ENCODE measurements at regions not wholly inside any gene's neighbourhood (a gene's known extent, or its start where the extent isn't known, plus 50 kb on each side); places are given as distances from the start of the nearest gene placed in this dataset.

- no peaks in the 10 kb centered on the region for H3F3A ChIP-seq (ENCODE audit: insufficient read depth, low read length)
- no peaks in the 10 kb centered on the region for H4K20me1 ChIP-seq (ENCODE audit: insufficient read depth, low read length)
- H3K27ac ChIP-seq (ENCODE audit: low read length) = no peak overlapping the region
- no peaks in the 10 kb centered on the region for H3K4me1 ChIP-seq (ENCODE audit: low read length)
- DNase-seq = no peak
- H3K27me3 ChIP-seq (replicated peaks; ENCODE audit: insufficient read depth, low read length) = no peaks in the 10 kb centered on the region
- H3K79me2 ChIP-seq (ENCODE audit: low read length) = no peaks in the 10 kb centered on the region
- no peak overlapping the region for H3K4me2 ChIP-seq (ENCODE audit: low read depth, low read length)
- no peak overlapping the region for H3K9ac ChIP-seq (ENCODE audit: low read length)
- no peaks in the 10 kb centered on the region for H3K9me2 ChIP-seq (replicated peaks; ENCODE audit: insufficient read depth, low read length)
- no peak for TF ChIP-seq EZH2 (optimal IDR thresholded peaks at IDR 0.05; ENCODE audit: low read depth, low read length)
- H3K9me3 ChIP-seq (replicated peaks; ENCODE audit: insufficient read depth, low read length) = no peaks in the 10 kb centered on the region
- no peak overlapping the region for H2AFZ ChIP-seq (ENCODE audit: low read length)
- no peak overlapping the region for H3K4me3 ChIP-seq (ENCODE audit: low read length)
- H3K36me3 ChIP-seq (replicated peaks; ENCODE audit: insufficient read depth, low read length) = no peaks in the 10 kb centered on the region
These were observed 81.0 kb upstream of the NMNAT3 start for GRCh38 chr3:139758654-139759291.

DNA sequence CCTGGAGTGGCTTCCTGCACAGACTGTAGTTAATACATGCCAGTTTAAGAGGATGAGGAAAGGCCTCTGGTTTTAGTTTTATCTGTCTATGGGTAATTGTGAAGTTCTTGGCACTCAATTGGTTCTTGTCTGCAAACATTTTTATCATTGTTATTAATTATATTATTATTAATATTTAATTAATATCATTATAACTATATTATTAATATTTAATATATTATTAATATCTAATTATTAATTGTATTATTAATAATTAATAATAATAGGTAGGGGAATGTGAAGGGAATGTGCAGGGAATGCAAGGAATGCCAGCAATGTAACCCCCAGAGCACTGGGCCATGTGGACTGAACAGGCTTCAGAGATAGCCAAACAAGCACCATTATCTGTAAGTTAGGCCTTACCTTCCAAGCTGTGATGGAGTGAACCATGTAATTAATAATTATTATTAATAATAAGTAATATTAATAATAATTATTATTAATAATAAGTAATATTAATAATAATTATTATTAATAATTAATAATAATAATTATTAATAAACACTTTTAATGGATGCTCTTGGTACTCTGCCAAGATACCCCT is 79.8 kb upstream of the NMNAT3 start:
- Histone ChIP-seq H3K4me2 (ENCODE audit: low read depth, low read length) (no peak overlapping the region), H3K4me3 (ENCODE audit: low read length) (no peak overlapping the region), H3F3A (ENCODE audit: insufficient read depth, low read length) (no peaks in the 10 kb centered on the region), H3K36me3 (replicated peaks; ENCODE audit: insufficient read depth, low read length) (no peaks in the 10 kb centered on the region), H3K9me3 (replicated peaks; ENCODE audit: insufficient read depth, low read length) (no peaks in the 10 kb centered on the region), H3K79me2 (ENCODE audit: low read length) (no peaks in the 10 kb centered on the region), H3K27ac (ENCODE audit: low read length) (no peak overlapping the region), H4K20me1 (ENCODE audit: insufficient read depth, low read length) (no peaks in the 10 kb centered on the region), H3K9me2 (replicated peaks; ENCODE audit: insufficient read depth, low read length) (no peaks in the 10 kb centered on the region), H2AFZ (ENCODE audit: low read length) (no peak overlapping the region), H3K4me1 (ENCODE audit: low read length) (no peaks in the 10 kb centered on the region), H3K27me3 (replicated peaks; ENCODE audit: insufficient read depth, low read length) (no peaks in the 10 kb centered on the region), H3K9ac (ENCODE audit: low read length) (no peak overlapping the region)
- no peak for DNase-seq
- no peak for TF ChIP-seq EZH2phosphoT487 (IDR thresholded peaks at IDR 0.05; ENCODE audit: low read length)
- no peak for TF ChIP-seq EZH2 (optimal IDR thresholded peaks at IDR 0.05; ENCODE audit: low read depth, low read length)
- TF ChIP-seq, protein P1, sequence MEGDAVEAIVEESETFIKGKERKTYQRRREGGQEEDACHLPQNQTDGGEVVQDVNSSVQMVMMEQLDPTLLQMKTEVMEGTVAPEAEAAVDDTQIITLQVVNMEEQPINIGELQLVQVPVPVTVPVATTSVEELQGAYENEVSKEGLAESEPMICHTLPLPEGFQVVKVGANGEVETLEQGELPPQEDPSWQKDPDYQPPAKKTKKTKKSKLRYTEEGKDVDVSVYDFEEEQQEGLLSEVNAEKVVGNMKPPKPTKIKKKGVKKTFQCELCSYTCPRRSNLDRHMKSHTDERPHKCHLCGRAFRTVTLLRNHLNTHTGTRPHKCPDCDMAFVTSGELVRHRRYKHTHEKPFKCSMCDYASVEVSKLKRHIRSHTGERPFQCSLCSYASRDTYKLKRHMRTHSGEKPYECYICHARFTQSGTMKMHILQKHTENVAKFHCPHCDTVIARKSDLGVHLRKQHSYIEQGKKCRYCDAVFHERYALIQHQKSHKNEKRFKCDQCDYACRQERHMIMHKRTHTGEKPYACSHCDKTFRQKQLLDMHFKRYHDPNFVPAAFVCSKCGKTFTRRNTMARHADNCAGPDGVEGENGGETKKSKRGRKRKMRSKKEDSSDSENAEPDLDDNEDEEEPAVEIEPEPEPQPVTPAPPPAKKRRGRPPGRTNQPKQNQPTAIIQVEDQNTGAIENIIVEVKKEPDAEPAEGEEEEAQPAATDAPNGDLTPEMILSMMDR (IDR thresholded peaks at IDR 0.05; ENCODE audit: low read length) = no peak

DNA sequence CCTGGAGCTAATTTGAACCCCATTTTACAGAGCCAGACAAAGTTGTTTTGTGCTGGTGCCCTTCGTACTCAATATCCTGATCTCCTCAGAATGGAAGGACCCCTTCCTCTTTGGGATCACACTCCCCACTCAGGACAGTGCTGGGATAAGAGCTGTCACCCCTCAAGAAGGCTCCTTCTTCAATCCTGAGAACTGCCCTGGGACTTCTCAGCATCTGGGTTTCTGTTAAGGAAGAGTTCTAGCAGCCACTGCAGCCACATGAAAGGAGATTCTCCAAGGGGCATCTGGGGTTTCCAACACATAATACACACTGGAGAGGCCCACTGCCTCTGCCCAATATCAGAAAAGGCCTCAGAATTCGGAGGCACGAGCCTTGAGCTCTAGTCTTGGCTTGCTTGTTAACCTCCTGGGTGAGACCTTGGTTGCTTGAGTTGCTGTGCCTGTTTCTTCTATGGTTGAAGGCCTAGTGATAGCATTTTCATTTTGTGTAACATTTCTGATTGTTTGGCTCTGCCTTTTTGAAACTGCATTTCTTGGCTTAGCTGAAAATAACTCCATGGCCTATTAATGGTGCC is 78.8 kb upstream of the NMNAT3 start:
- Histone ChIP-seq H2AFZ (ENCODE audit: low read length) (no peak overlapping the region), H3K9me2 (replicated peaks; ENCODE audit: insufficient read depth, low read length) (no peaks in the 10 kb centered on the region), H3F3A (ENCODE audit: insufficient read depth, low read length) (no peaks in the 10 kb centered on the region), H3K9me3 (replicated peaks; ENCODE audit: insufficient read depth, low read length) (no peaks in the 10 kb centered on the region), H4K20me1 (ENCODE audit: insufficient read depth, low read length) (no peaks in the 10 kb centered on the region), H3K27me3 (replicated peaks; ENCODE audit: insufficient read depth, low read length) (no peaks in the 10 kb centered on the region), H3K4me2 (ENCODE audit: low read depth, low read length) (no peak overlapping the region), H3K4me3 (ENCODE audit: low read length) (no peak overlapping the region), H3K36me3 (replicated peaks; ENCODE audit: insufficient read depth, low read length) (no peaks in the 10 kb centered on the region), H3K9ac (ENCODE audit: low read length) (no peak overlapping the region), H3K4me1 (ENCODE audit: low read length) (no peaks in the 10 kb centered on the region), H3K27ac (ENCODE audit: low read length) (no peak overlapping the region), H3K79me2 (ENCODE audit: low read length) (no peaks in the 10 kb centered on the region)
- DNase-seq = no peak
- no peak for TF ChIP-seq EZH2 (optimal IDR thresholded peaks at IDR 0.05; ENCODE audit: low read depth, low read length)
- TF ChIP-seq, protein P1 (IDR thresholded peaks at IDR 0.05; ENCODE audit: low read length) = no peak
- TF ChIP-seq EZH2phosphoT487 (IDR thresholded peaks at IDR 0.05; ENCODE audit: low read length) = no peak

- Histone ChIP-seq H3K27ac (ENCODE audit: low read length) (no peak overlapping the region), H3K9me3 (replicated peaks; ENCODE audit: insufficient read depth, low read length) (no peaks in the 10 kb centered on the region), H3K4me3 (ENCODE audit: low read length) (no peak overlapping the region), H2AFZ (ENCODE audit: low read length) (no peak overlapping the region), H3K27me3 (replicated peaks; ENCODE audit: insufficient read depth, low read length) (no peaks in the 10 kb centered on the region), H3K36me3 (replicated peaks; ENCODE audit: insufficient read depth, low read length) (no peaks in the 10 kb centered on the region), H3K4me2 (ENCODE audit: low read depth, low read length) (no peak overlapping the region), H4K20me1 (ENCODE audit: insufficient read depth, low read length) (no peaks in the 10 kb centered on the region), H3F3A (ENCODE audit: insufficient read depth, low read length) (no peaks in the 10 kb centered on the region), H3K4me1 (ENCODE audit: low read length) (no peaks in the 10 kb centered on the region), H3K9me2 (replicated peaks; ENCODE audit: insufficient read depth, low read length) (no peaks in the 10 kb centered on the region), H3K79me2 (ENCODE audit: low read length) (no peaks in the 10 kb centered on the region), H3K9ac (ENCODE audit: low read length) (no peak overlapping the region)
- DNase-seq = no peak
- TF ChIP-seq EZH2 (optimal IDR thresholded peaks at IDR 0.05; ENCODE audit: low read depth, low read length) (no peak), EZH2phosphoT487 (IDR thresholded peaks at IDR 0.05; ENCODE audit: low read length) (no peak)
- TF ChIP-seq, protein P1 (IDR thresholded peaks at IDR 0.05; ENCODE audit: low read length) = no peak
These were observed 77.8 kb upstream of the NMNAT3 start for GRCh38 chr3:139755551-139755950.

All from MM.1S (cell line).